ENCODE measurements at regions not wholly inside any gene's neighbourhood (a gene's known extent, or its start where the extent isn't known, plus 50 kb on each side); places are given as distances from the start of the nearest gene placed in this dataset.

DNA sequence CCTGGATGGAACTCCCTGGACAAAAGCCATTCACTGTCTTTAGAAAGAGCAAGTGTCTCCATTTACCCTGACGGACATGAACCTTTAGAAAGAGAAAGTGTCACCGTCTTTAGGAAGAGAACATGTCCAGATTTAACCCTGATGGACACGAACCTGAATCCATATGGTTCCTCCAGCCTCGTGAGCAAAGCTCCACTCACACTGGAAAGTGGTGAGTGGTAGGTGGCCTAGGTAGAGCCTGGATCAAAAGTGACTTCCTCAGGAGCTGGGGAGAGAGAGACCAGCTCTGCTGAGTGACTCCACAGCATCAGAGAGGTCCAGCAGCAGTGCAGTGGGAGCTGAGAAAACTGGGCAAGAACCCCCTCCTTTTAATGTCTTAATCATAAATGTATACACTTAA lies 59.8 kb upstream of the IRS2 start:
- TF ChIP-seq, protein P1, sequence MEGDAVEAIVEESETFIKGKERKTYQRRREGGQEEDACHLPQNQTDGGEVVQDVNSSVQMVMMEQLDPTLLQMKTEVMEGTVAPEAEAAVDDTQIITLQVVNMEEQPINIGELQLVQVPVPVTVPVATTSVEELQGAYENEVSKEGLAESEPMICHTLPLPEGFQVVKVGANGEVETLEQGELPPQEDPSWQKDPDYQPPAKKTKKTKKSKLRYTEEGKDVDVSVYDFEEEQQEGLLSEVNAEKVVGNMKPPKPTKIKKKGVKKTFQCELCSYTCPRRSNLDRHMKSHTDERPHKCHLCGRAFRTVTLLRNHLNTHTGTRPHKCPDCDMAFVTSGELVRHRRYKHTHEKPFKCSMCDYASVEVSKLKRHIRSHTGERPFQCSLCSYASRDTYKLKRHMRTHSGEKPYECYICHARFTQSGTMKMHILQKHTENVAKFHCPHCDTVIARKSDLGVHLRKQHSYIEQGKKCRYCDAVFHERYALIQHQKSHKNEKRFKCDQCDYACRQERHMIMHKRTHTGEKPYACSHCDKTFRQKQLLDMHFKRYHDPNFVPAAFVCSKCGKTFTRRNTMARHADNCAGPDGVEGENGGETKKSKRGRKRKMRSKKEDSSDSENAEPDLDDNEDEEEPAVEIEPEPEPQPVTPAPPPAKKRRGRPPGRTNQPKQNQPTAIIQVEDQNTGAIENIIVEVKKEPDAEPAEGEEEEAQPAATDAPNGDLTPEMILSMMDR (IDR thresholded peaks at IDR 0.05), result no peak
- no peak for TF ChIP-seq POLR2A (IDR thresholded peaks at IDR 0.05)
